SU-DHL-6 (cell line): ENCODE measurements at regions not wholly inside any gene's neighbourhood (a gene's known extent, or its start where the extent isn't known, plus 50 kb on each side); places are given as distances from the start of the nearest gene placed in this dataset.
"Not testable (repeated sequence)": the region's sequence is repeated elsewhere in the genome, so short reads cannot be mapped to it uniquely, and the experiment has no call there.

Source experiments
- H2AFZ ChIP-seq: fragments of 200-600 bp; sonication (generic); 2 replicates; pipeline ENCODE4 v1.6.1; 2014; ENCODE audit warnings: low read depth, mild to moderate bottlenecking, moderate library complexity, mixed read lengths, antibody characterized with exemption, low read length; ENCODE audit not compliant: severe bottlenecking
- H3F3A ChIP-seq: fragments of 200-600 bp; shearing (Covaris generic); 2 replicates; pipeline ENCODE4 v1.6.0; 2016; ENCODE audit warnings: antibody characterized with exemption, mild to moderate bottlenecking; ENCODE audit not compliant: insufficient read depth
- H3K27ac ChIP-seq: fragments of 200-600 bp; sonication (generic); 2 replicates; pipeline ENCODE4 v1.5.1; 2016; ENCODE audit warnings: low read depth, mild to moderate bottlenecking, low read length, moderate library complexity, mixed read lengths
- H3K27me3 ChIP-seq: fragments of 200-600 bp; sonication (generic), shearing (Covaris generic); 2 replicates; pipeline ENCODE4 v1.6.0; 2014; ENCODE audit warnings: mild to moderate bottlenecking, low read length
- H3K36me3 ChIP-seq: fragments of 200-600 bp; sonication (generic); 2 replicates; pipeline ENCODE4 v1.6.1; 2014; ENCODE audit warnings: mild to moderate bottlenecking, low read length, mixed read lengths
- H3K4me2 ChIP-seq: fragments of 300-600, 200-600 bp; shearing (Covaris generic), sonication (generic); 2 replicates; pipeline ENCODE4 v1.6.0; 2014; ENCODE audit warnings: low read length, low read depth, mild to moderate bottlenecking; ENCODE audit not compliant: poor library complexity, severe bottlenecking
- H3K4me3 ChIP-seq: fragments of 200-600 bp; sonication (generic); 2 replicates; pipeline ENCODE4 v1.5.1; 2014; ENCODE audit warnings: antibody characterized with exemption, low read length, mild to moderate bottlenecking, mixed read lengths; ENCODE audit not compliant: insufficient read depth, poor library complexity, severe bottlenecking
- H3K79me2 ChIP-seq: fragments of 200-600 bp; sonication (generic); 2 replicates; pipeline ENCODE4 v1.6.1; 2014; ENCODE audit warnings: mild to moderate bottlenecking, low read length, moderate library complexity; ENCODE audit not compliant: insufficient read depth
- H3K9ac ChIP-seq: fragments of 200-600 bp; sonication (generic); 2 replicates; pipeline ENCODE4 v1.7.0; 2014; ENCODE audit warnings: mild to moderate bottlenecking, low read length
- H3K9me2 ChIP-seq: fragments of 200-600 bp; sonication (generic); replicated peaks from 2 replicates; pipeline ENCODE4 v1.6.1; 2014; ENCODE audit warnings: low read length; ENCODE audit not compliant: insufficient read depth
- H3K9me3 ChIP-seq: fragments of 200-600 bp; sonication (generic); 2 replicates; pipeline ENCODE4 v1.6.1; 2014; ENCODE audit warnings: low read length, mixed read lengths; ENCODE audit not compliant: insufficient read depth
- H4K20me1 ChIP-seq: fragments of 200-600 bp; sonication (generic); 2 replicates; pipeline ENCODE4 v1.6.1; 2014; ENCODE audit warnings: low read depth, mild to moderate bottlenecking, antibody characterized with exemption, low read length, moderate library complexity, mixed read lengths
- EZH2phosphoT487 ChIP-seq: fragments of 200-600 bp; sonication (generic), shearing (Covaris generic); conservative IDR thresholded peaks from 2 replicates; pipeline ENCODE4 v1.6.1; 2018; ENCODE audit warnings: mild to moderate bottlenecking, antibody characterized with exemption, low read length, moderate library complexity, mixed read lengths
- TF ChIP-seq, protein P1 (sequence below): fragments of 200-600 bp; sonication (generic); IDR thresholded peaks from one replicate; pipeline ENCODE4 v1.5.1; 2017; ENCODE audit warnings: antibody characterized with exemption, mild to moderate bottlenecking, low read length, moderate library complexity; ENCODE audit not compliant: insufficient read depth, poor library complexity, severe bottlenecking

DNA sequence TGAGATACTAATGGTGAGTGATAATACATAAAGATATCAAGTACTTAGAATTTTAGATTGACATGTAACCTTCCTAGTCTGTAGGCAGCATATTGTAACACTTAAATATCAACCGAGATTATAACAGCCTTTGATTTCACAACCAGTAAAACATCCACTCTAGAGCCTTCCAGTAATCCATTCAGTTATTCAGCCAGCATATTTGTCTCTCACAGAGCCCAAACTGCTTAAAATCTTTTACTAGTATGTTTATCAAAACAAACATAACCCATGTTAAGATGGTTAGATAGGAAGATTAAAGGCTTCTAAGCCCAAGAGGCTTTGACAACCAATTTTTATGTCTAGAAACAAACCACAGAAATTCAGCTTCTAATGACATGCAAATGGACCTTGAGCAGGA lies 177.9 kb upstream of the FST start:
- no peaks in the 10 kb centered on the region for H3K79me2 ChIP-seq
- H4K20me1 ChIP-seq, result no peaks in the 10 kb centered on the region

DNA sequence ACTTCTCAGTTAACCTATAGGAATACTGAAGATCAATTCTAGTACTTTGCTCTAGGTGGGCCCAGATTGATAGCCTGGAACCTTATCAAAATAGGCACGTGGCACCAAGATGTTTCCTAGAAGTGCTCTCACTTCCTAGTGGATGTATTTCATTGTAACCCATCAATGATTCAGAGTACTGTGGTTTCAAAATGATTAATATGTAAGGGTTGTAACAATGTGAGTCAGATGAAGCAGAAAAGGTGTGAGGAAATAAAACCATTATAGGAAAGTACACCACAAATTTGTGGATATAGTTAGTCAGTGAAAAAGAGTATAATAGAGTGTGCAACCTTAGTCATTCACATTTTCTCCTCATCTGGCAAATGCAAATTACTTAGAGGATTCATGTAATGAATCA lies 177.3 kb upstream of the FST start:
- Histone ChIP-seq H3K9me3 (no peaks in the 10 kb centered on the region), H3K36me3 (no peaks in the 10 kb centered on the region), H3F3A (no peaks in the 10 kb centered on the region), H3K9me2 (no peaks in the 10 kb centered on the region), H2AFZ (no peak overlapping the region), H3K27me3 (no peaks in the 10 kb centered on the region), H4K20me1 (no peaks in the 10 kb centered on the region), H3K27ac (no peak overlapping the region), H3K9ac (no peak overlapping the region), H3K4me2 (no peak overlapping the region), H3K4me3 (no peak overlapping the region), H3K79me2 (no peaks in the 10 kb centered on the region)
- no peak for TF ChIP-seq EZH2phosphoT487
- TF ChIP-seq, protein P1, sequence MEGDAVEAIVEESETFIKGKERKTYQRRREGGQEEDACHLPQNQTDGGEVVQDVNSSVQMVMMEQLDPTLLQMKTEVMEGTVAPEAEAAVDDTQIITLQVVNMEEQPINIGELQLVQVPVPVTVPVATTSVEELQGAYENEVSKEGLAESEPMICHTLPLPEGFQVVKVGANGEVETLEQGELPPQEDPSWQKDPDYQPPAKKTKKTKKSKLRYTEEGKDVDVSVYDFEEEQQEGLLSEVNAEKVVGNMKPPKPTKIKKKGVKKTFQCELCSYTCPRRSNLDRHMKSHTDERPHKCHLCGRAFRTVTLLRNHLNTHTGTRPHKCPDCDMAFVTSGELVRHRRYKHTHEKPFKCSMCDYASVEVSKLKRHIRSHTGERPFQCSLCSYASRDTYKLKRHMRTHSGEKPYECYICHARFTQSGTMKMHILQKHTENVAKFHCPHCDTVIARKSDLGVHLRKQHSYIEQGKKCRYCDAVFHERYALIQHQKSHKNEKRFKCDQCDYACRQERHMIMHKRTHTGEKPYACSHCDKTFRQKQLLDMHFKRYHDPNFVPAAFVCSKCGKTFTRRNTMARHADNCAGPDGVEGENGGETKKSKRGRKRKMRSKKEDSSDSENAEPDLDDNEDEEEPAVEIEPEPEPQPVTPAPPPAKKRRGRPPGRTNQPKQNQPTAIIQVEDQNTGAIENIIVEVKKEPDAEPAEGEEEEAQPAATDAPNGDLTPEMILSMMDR, result no peak

More for the DNA sequence above, 177.9 kb upstream of the FST start:
- no peak overlapping the region for H3K4me3 ChIP-seq
- H3K9me2 ChIP-seq, result no peaks in the 10 kb centered on the region
- no peaks in the 10 kb centered on the region for H3K9me3 ChIP-seq
- no peak overlapping the region for H3K4me2 ChIP-seq
- no peak overlapping the region for H3K9ac ChIP-seq
- TF ChIP-seq, protein P1, result no peak
- TF ChIP-seq EZH2phosphoT487, result no peak
- no peak overlapping the region for H3K27ac ChIP-seq
- H3K27me3 ChIP-seq, result no peaks in the 10 kb centered on the region
- H2AFZ ChIP-seq, result no peak overlapping the region
- H3F3A ChIP-seq, result no peaks in the 10 kb centered on the region
- H3K36me3 ChIP-seq, result no peaks in the 10 kb centered on the region

DNA sequence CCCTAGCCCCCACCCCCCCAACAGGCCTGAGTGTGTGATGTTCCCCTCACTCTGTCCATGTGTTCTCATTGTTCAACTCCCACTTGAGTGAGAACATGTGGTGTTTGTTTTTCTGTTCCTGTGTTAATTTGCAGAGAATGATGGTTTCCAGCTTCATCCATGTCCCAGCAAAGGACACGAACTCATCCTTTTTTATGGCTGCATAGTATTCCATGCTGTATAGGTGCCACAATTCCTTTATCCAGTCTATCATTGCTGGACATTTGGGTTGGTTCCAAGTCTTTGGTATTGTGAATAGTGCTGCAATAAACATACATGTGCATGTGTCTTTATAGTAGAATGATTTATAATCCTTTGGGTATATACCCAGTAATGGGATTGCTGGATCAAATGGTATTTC lies 175.1 kb upstream of the FST start:
- not testable (repeated sequence) for H3K36me3 ChIP-seq, H3K27me3 ChIP-seq

DNA sequence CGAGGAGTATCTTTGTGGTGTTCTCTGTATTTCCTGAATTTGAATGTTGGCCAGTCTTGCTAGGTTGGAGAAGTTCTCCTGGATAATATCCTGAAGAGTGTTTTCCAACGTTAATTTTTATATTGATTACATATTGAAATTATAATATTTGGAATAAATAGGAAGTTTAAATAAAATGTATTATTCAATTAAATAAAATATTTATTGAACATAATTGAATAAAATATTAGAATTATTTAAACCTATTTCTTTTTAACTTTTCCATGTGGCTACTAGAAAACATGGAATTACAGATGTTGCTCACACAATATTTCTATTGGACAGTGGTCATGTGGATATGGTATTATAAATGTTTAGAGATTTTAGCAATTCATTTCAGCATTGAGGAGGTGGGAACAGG lies 170.8 kb upstream of the FST start:
- TF ChIP-seq, protein P1, result no peak
- no peak for TF ChIP-seq EZH2phosphoT487
- Histone ChIP-seq H3K27me3 (no peaks in the 10 kb centered on the region), H3K4me3 (no peak overlapping the region), H3K9me3 (no peaks in the 10 kb centered on the region), H2AFZ (no peak overlapping the region), H3K9me2 (no peaks in the 10 kb centered on the region), H3K9ac (no peak overlapping the region), H4K20me1 (no peaks in the 10 kb centered on the region), H3F3A (no peaks in the 10 kb centered on the region), H3K4me2 (no peak overlapping the region), H3K27ac (no peak overlapping the region), H3K79me2 (no peaks in the 10 kb centered on the region), H3K36me3 (no peaks in the 10 kb centered on the region)

More for the DNA sequence above, 175.1 kb upstream of the FST start:
- not testable (repeated sequence) for H3K9me2 ChIP-seq, H2AFZ ChIP-seq, H3K9ac ChIP-seq, H3K79me2 ChIP-seq, H4K20me1 ChIP-seq, H3K4me3 ChIP-seq, H3K27ac ChIP-seq, H3F3A ChIP-seq, H3K4me2 ChIP-seq, H3K9me3 ChIP-seq
